Fibroblast of lung (primary cell): ENCODE measurements at regions not wholly inside any gene's neighbourhood (a gene's known extent, or its start where the extent isn't known, plus 50 kb on each side); places are given as distances from the start of the nearest gene placed in this dataset.

Experiments used
- CTCF ChIP-seq, 2 donors: IDR thresholded peaks in 1 of 2; conservative IDR thresholded peaks in 1 of 2; 1 replicate in 1 of 2; 2 replicates in 1 of 2; pipeline ENCODE4 v1.5.1; 2011 to 2012; ENCODE audit warnings: low read length in 2 of 2, control low read depth in 1 of 2, inconsistent platforms in 1 of 2, low read depth in 1 of 2, mild to moderate bottlenecking in 1 of 2
- EZH2 ChIP-seq: IDR thresholded peaks from 2 replicates; pipeline ENCODE4 v1.5.1; 2012; ENCODE audit warnings: low read length, control low read depth, mild to moderate bottlenecking; ENCODE audit errors: missing control alignments

GRCh38 chrX:13868591-13868990 is 51.7 kb upstream of the GPM6B start:
- TF ChIP-seq CTCF (conservative IDR thresholded peaks at IDR 0.05 in 1 of 2, IDR thresholded peaks at IDR 0.05 in 1 of 2; ENCODE audit: low read depth in 1 of 2, low read length in 2 of 2) = no peak
- TF ChIP-seq EZH2 = no peak
